Chondrocyte (in vitro differentiated cells): ENCODE measurements at regions not wholly inside any gene's neighbourhood (a gene's known extent, or its start where the extent isn't known, plus 50 kb on each side); places are given as distances from the start of the nearest gene placed in this dataset.

Experiments used
- DNase-seq: peaks from one replicate; pipeline ENCODE4 v3.0.0; 2021; ENCODE audit warnings: mixed read lengths, low spot score
- H3K27ac Mint-ChIP-seq: one replicate; pipeline ENCODE4 v1.8.0; 2021; ENCODE audit warnings: mild to moderate bottlenecking, moderate library complexity, mixed read lengths; ENCODE audit not compliant: unreplicated experiment
- H3K27me3 Mint-ChIP-seq: 2 replicates; pipeline ENCODE4 v1.8.0; 2021; ENCODE audit warnings: low read depth, mixed read lengths
- H3K36me3 Mint-ChIP-seq: 2 replicates; pipeline ENCODE4 v1.8.0; 2021; ENCODE audit warnings: low read depth, mixed read lengths
- H3K4me1 Mint-ChIP-seq: 2 replicates; pipeline ENCODE4 v1.8.0; 2021; ENCODE audit warnings: low read depth, mild to moderate bottlenecking, mixed read lengths
- H3K4me3 Mint-ChIP-seq: one replicate; pipeline ENCODE4 v1.8.0; 2021; ENCODE audit warnings: mild to moderate bottlenecking, moderate library complexity, mixed read lengths; ENCODE audit not compliant: unreplicated experiment
- H3K9me3 Mint-ChIP-seq: 2 replicates; pipeline ENCODE4 v1.8.0; 2021; ENCODE audit warnings: low read depth, mixed read lengths
- TF ChIP-seq, protein P1 (sequence below): fragments of 200-600 bp; sonication (generic); IDR thresholded peaks from 2 replicates; pipeline ENCODE4 v1.5.0; 2021; ENCODE audit warnings: antibody characterized with exemption, mild to moderate bottlenecking, moderate library complexity

GRCh38 chr7:54477083-54477482, 65.1 kb upstream of the VSTM2A start:
- peaks cover 3% of the 10 kb centered on the region for H3K9me3 Mint-ChIP-seq
- DNase-seq, result no peak
- TF ChIP-seq, protein P1, sequence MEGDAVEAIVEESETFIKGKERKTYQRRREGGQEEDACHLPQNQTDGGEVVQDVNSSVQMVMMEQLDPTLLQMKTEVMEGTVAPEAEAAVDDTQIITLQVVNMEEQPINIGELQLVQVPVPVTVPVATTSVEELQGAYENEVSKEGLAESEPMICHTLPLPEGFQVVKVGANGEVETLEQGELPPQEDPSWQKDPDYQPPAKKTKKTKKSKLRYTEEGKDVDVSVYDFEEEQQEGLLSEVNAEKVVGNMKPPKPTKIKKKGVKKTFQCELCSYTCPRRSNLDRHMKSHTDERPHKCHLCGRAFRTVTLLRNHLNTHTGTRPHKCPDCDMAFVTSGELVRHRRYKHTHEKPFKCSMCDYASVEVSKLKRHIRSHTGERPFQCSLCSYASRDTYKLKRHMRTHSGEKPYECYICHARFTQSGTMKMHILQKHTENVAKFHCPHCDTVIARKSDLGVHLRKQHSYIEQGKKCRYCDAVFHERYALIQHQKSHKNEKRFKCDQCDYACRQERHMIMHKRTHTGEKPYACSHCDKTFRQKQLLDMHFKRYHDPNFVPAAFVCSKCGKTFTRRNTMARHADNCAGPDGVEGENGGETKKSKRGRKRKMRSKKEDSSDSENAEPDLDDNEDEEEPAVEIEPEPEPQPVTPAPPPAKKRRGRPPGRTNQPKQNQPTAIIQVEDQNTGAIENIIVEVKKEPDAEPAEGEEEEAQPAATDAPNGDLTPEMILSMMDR, result peak; percentile 29
- no peaks in the 10 kb centered on the region for H3K36me3 Mint-ChIP-seq
- no peaks in the 10 kb centered on the region for H3K4me1 Mint-ChIP-seq
- no peaks in the 10 kb centered on the region for H3K27me3 Mint-ChIP-seq
- H3K4me3 Mint-ChIP-seq, result no peak overlapping the region
- H3K27ac Mint-ChIP-seq, result no peak overlapping the region

DNA sequence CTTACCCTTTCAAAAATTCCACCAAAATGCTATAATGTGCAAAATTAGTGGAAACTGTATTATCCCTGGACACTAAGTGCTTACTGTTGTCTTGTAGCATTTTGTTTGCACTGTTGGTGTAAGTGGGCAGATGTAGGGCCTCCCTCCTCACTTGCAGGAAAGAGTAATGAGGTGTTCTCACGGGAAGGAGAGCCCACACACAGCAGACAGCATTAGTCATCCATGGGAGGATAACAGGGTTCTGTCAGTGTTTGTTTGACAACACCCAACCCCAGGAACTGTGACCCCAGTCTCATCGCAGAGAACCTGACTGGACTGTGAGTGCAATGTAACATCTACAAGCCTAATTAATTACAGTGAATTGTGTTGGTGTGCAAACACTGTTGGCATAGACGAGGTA, 58.7 kb upstream of the VSTM2A start:
- no peak overlapping the region for H3K4me3 Mint-ChIP-seq
- H3K4me1 Mint-ChIP-seq, result no peaks in the 10 kb centered on the region
- H3K27me3 Mint-ChIP-seq, result peaks cover 5% of the 10 kb centered on the region
- H3K9me3 Mint-ChIP-seq, result no peaks in the 10 kb centered on the region
- no peak overlapping the region for H3K27ac Mint-ChIP-seq
- TF ChIP-seq, protein P1, result no peak
- no peak for DNase-seq
- H3K36me3 Mint-ChIP-seq, result no peaks in the 10 kb centered on the region

DNA sequence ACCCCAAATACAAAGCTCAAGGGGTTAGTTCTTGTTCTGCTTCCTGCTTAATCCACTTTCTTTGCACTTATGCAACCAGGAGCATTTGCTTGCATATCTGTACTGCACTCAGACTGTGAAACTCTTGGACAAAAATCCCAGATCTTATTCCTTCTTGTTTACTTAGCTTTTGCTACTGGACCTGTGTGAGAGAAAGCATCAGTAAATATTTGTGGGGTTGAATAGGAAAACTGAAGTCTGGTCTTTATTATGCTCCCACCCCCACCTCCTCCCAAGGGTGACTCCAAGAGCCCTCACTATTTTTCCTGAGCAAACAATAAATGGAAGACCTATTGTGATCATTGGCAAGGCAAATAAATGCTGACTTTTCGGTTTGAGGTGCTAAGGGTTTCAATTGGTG, 57.1 kb upstream of the VSTM2A start:
- no peak for DNase-seq
- TF ChIP-seq, protein P1, result no peak
- Mint-ChIP-seq H3K4me1 (no peaks in the 10 kb centered on the region), H3K9me3 (no peaks in the 10 kb centered on the region), H3K36me3 (no peaks in the 10 kb centered on the region), H3K4me3 (no peak overlapping the region), H3K27ac (no peak overlapping the region), H3K27me3 (peaks cover 5% of the 10 kb centered on the region)
